ENCODE measurements at regions not wholly inside any gene's neighbourhood (a gene's known extent, or its start where the extent isn't known, plus 50 kb on each side); places are given as distances from the start of the nearest gene placed in this dataset.

- H4K20me1 ChIP-seq (replicated peaks; ENCODE audit: control insufficient read depth, extremely low read depth, insufficient read depth, low read length), result no peaks in the 10 kb centered on the region
- intact Hi-C loops (cut with micrococcal nuclease), result no loop called here
- peaks cover 2% of the 10 kb centered on the region for H3K9me3 ChIP-seq (replicated peaks; ENCODE audit: control insufficient read depth, insufficient read depth, low read length)
- no peaks in the 10 kb centered on the region for H3K79me2 ChIP-seq (ENCODE audit: control insufficient read depth, insufficient read depth, low read length)
- BruUV-seq (replicated peaks), result no TSS peak
- DNase-seq (ENCODE audit: low read depth, low spot score) (no peak), FAIRE-seq (no peak)
- H3K4me1 ChIP-seq (ENCODE audit: control insufficient read depth, extremely low read depth, insufficient read depth, low read length), result no peaks in the 10 kb centered on the region
- no peaks in the 10 kb centered on the region for H3K36me3 ChIP-seq (ENCODE audit: control insufficient read depth in 2 of 2, extremely low read depth in 1 of 2, insufficient read depth in 2 of 2, low read length in 2 of 2)
- H2AFZ ChIP-seq (ENCODE audit: low read depth, low read length), result no peak overlapping the region
- POLR2A ChIA-PET, result no interaction called here
- no peak overlapping the region for H3K4me2 ChIP-seq (ENCODE audit: insufficient read depth, low read length)
- no peaks in the 10 kb centered on the region for H3K27me3 ChIP-seq (ENCODE audit: control insufficient read depth in 2 of 2, insufficient read depth in 2 of 2, low read length in 2 of 2)
- no peaks in the 10 kb centered on the region for H3K9me1 ChIP-seq (replicated peaks; ENCODE audit: control insufficient read depth, extremely low read depth, insufficient read depth, low read length)
- dilution Hi-C loops (cut with MboI; ENCODE audit: extremely low pct_ligation_motif_present, low sequenced_read_pairs), result no loop called here
- no peak overlapping the region for H3K27ac ChIP-seq (ENCODE audit: insufficient read depth, low read depth, low read length)
- no peak overlapping the region for H3K4me3 ChIP-seq (replicated peaks in 1 of 3; ENCODE audit: insufficient read depth in 1 of 3, low read depth in 1 of 3, low read length in 3 of 3)
- TF ChIP-seq FOS (IDR thresholded peaks at IDR 0.05; ENCODE audit: borderline replicate concordance, insufficient read depth, low read length) (no peak), POLR2AphosphoS5 (IDR thresholded peaks at IDR 0.05; ENCODE audit: insufficient read depth, low read depth, low read length) (no peak), MYC (IDR thresholded peaks at IDR 0.05; ENCODE audit: low read depth, low read length) (no peak), JUN (IDR thresholded peaks at IDR 0.05; ENCODE audit: borderline replicate concordance, insufficient read depth, insufficient read length, low read depth) (no peak), CTCF (IDR thresholded peaks at IDR 0.05; ENCODE audit: extremely low read depth in 1 of 2, insufficient read depth in 1 of 2, low read depth in 1 of 2, low read length in 2 of 2) (no peak), MAX (IDR thresholded peaks at IDR 0.05; ENCODE audit: insufficient read depth, insufficient read length) (no peak), EZH2 (IDR thresholded peaks at IDR 0.05; ENCODE audit: borderline replicate concordance, low read depth, low read length, severe bottlenecking) (no peak), POLR2A (IDR thresholded peaks at IDR 0.05; ENCODE audit: low read depth, low read length) (no peak), GATA2 (IDR thresholded peaks at IDR 0.05; ENCODE audit: insufficient read depth, insufficient read length, low read depth, low read length) (no peak)
- CTCF ChIA-PET, result no interaction called here
- no peak overlapping the region for H3K9ac ChIP-seq (replicated peaks; ENCODE audit: extremely low read depth, insufficient read depth, low read length)
These were observed 57.9 kb upstream of the MAF start for GRCh38 chr16:79658301-79659033.

All from endothelial cell of umbilical vein (primary cell).